HepG2 (cell line): ENCODE measurements at regions not wholly inside any gene's neighbourhood (a gene's known extent, or its start where the extent isn't known, plus 50 kb on each side); places are given as distances from the start of the nearest gene placed in this dataset.
"Not testable (repeated sequence)": the region's sequence is repeated elsewhere in the genome, so short reads cannot be mapped to it uniquely, and the experiment has no call there.

Source experiments
- ATAC-seq: fragments of 200-7000 bp; cut with Tn5 transposase; 3 replicates; pipeline ENCODE4 v1.9.1; 2020; ENCODE audit warnings: mild to moderate bottlenecking, moderate library complexity
- BruUV-seq: library from RNA; stranded (reverse); fragments of 400-500 nt; replicated peaks from 2 replicates; lab custom pipeline; 2021; lab: Mats Ljungman, UMichigan
- CTCF ChIA-PET: fragments of 300-600 bp; formaldehyde crosslinking; extraction: SDS; loops from one replicate; lab custom pipeline; 2021; ENCODE audit warnings: low total read pairs, inconsistent platforms, low intra/inter-chr PET ratio; lab: Yijun Ruan, JAX
- POLR2A ChIA-PET: fragments of 350-600 bp; sonication (Branson Sonifier 250); formaldehyde crosslinking; loops from one replicate; lab custom pipeline; 2020; ENCODE audit warnings: antibody characterized with exemption, inconsistent platforms; lab: Yijun Ruan, JAX
- DNase-seq: peaks from one replicate; pipeline ENCODE4 v3.0.0-alpha.2; 2015; ENCODE audit warnings: low spot score
- FAIRE-seq: peaks from 3 replicates; lab custom pipeline; 2011; peaks lifted over from hg19 to GRCh38; lab: Jason Lieb, UNC
- H2AFZ ChIP-seq: one replicate; pipeline ENCODE4 v1.6.1; 2011; ENCODE audit warnings: low read length, inconsistent platforms
- H3K27ac ChIP-seq: fragments of 300-600 bp; 3 replicates; pipeline ENCODE4 v1.8.0; 2011; ENCODE audit warnings: mixed run types, mild to moderate bottlenecking, mixed read lengths, low read length, inconsistent platforms; ENCODE audit not compliant: insufficient read depth; ENCODE audit errors: extremely low read length
- H3K27me3 ChIP-seq, 2 experiments: fragments of 200-600 bp in 1 of 2; 2 replicates in 1 of 2; 3 replicates in 1 of 2; pipeline versions ENCODE4 v1.6.0 to v1.8.0; 2011; ENCODE audit warnings: low read length in 2 of 2, mild to moderate bottlenecking in 2 of 2, moderate library complexity in 2 of 2, inconsistent platforms in 1 of 2; ENCODE audit not compliant: insufficient read depth in 2 of 2, control insufficient read depth in 1 of 2
- H3K36me3 ChIP-seq, 2 experiments: fragments of 200-600 bp in 1 of 2; replicated peaks in 1 of 2; 2 replicates in 1 of 2; 3 replicates in 1 of 2; pipeline versions ENCODE4 v1.5.1 to v1.8.0; 2011; ENCODE audit warnings: low read length in 2 of 2, inconsistent platforms in 1 of 2; ENCODE audit not compliant: insufficient read depth in 2 of 2, control insufficient read depth in 1 of 2
- H3K4me1 ChIP-seq: 2 replicates; pipeline ENCODE4 v1.5.1; 2012; ENCODE audit warnings: low read length, inconsistent platforms; ENCODE audit not compliant: insufficient read depth
- H3K4me2 ChIP-seq: 2 replicates; pipeline ENCODE4 v1.6.0; 2011; ENCODE audit warnings: low read depth, low read length, inconsistent platforms
- H3K4me3 ChIP-seq, 3 experiments: fragments of 200-600 bp in 1 of 3; sonication (generic), shearing (Covaris generic) in 1 of 3; replicated peaks in 1 of 3; 2 replicates each; pipeline ENCODE4 v1.5.1; 2011 to 2016; ENCODE audit warnings: low read length in 3 of 3, inconsistent platforms in 2 of 3, low read depth in 2 of 3, mild to moderate bottlenecking in 2 of 3, control low read depth in 1 of 3, mixed read lengths in 1 of 3; ENCODE audit not compliant: insufficient read depth in 1 of 3
- H3K79me2 ChIP-seq: one replicate; pipeline ENCODE4 v1.6.1; 2011; ENCODE audit warnings: low read length, inconsistent platforms; ENCODE audit not compliant: insufficient read depth
- H3K9ac ChIP-seq: 2 replicates; pipeline ENCODE4 v1.6.0; 2011; ENCODE audit warnings: mild to moderate bottlenecking, low read depth, low read length, inconsistent platforms; ENCODE audit not compliant: insufficient read depth
- H3K9me3 ChIP-seq: 2 replicates; pipeline ENCODE4 v1.5.1; 2012; ENCODE audit warnings: mild to moderate bottlenecking, low read length
- H4K20me1 ChIP-seq: 2 replicates; pipeline ENCODE4 v1.6.0; 2011; ENCODE audit warnings: inconsistent platforms, mild to moderate bottlenecking, low read length, moderate library complexity; ENCODE audit not compliant: insufficient read depth
- WGBS: methylation state at CpG from one replicate; pipeline ENCODE4 v1.1.6; 2017; ENCODE audit warnings: low lambda C conversion rate; 5-methylcytosine and 5-hydroxymethylcytosine counted together
- in situ Hi-C: cut with HindIII; loops from 2 replicates; pipeline ENCODE4 v1.10.0; 2017; ENCODE audit warnings: low pct_unique_long_range_greater_than_20kb; ENCODE audit not compliant: extremely low pct_ligation_motif_present
- intact Hi-C: fragments of 100-400 bp; cut with micrococcal nuclease; formaldehyde crosslinking; loops from one replicate; pipeline ENCODE4 v1.10.0; 2022; ENCODE audit not compliant: unreplicated experiment

DNA sequence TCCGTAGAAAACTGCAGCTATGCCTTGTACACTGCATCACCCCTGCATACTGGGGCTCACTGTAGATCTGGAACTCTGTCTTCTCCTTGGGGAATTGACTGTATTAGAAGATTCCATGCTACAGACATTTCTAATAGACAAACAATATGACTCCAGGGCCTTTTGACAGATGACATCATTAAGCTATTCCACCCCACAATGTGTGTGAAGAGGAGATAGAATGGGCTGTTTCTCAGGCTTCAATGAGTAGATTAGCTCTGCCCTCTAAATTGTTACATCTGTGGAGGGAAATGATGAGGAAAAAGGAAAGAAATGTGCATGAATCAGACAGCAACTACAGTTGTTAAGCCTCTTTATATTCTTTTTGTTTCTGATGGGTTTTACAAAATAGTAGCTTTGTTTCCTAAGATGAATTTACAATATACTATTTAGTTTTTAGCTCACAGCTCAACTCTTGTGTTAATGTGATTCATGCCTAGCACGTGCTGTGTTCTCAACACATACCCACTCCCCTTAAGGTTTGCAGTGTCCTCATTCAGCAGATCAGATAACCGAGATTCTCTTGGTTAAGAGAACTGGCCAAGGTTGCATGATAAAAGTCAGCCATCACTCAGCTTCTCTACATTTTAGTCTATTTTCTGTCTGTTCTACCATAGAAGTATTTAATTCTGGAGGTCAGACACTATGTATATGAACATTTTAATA is 281.6 kb upstream of the NBPF12 start:
- H3K4me1 ChIP-seq, H4K20me1 ChIP-seq, H3K9me3 ChIP-seq, H3K4me2 ChIP-seq, H3K4me3 ChIP-seq, BruUV-seq, H2AFZ ChIP-seq, H3K27me3 ChIP-seq, CTCF ChIA-PET, ATAC-seq, H3K9ac ChIP-seq, intact Hi-C loops, H3K27ac ChIP-seq, POLR2A ChIA-PET, H3K36me3 ChIP-seq, DNase-seq, FAIRE-seq, in situ Hi-C loops, H3K79me2 ChIP-seq: not testable (repeated sequence)
- WGBS, result 0% methylated on average over 3 of the region's 3 CpGs

DNA sequence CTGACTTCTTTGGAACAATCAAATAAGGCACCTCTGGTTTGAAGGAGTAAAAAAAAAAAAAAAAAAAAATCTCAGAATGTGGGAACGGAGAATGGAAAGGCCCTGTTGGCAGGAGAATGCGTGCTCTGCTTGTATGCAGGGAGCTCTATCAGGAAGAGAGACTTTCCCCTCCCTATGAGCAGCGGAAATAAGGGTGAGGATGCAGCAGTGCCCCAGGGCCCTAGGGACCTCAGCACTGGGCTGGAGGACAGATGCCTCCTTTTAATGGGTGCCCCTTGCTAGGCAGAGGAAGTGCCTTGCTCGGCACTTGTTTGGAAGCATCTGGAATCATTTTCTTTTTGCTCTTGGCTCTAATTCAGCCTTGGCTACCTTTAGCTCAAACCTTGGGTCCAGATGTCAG is 283.4 kb upstream of the NBPF12 start:
- in situ Hi-C loops, result not testable (repeated sequence)

GRCh38 chr1:146645978-146646604 is 292.0 kb upstream of the NBPF12 start:
- BruUV-seq, H3K27me3 ChIP-seq, H3K27ac ChIP-seq, H3K36me3 ChIP-seq, in situ Hi-C loops, H4K20me1 ChIP-seq, POLR2A ChIA-PET, CTCF ChIA-PET, H3K4me1 ChIP-seq, H3K4me3 ChIP-seq, ATAC-seq, H3K4me2 ChIP-seq, H3K9ac ChIP-seq, H3K9me3 ChIP-seq, DNase-seq, H2AFZ ChIP-seq, FAIRE-seq, intact Hi-C loops, H3K79me2 ChIP-seq: not testable (repeated sequence)
- 0% methylated on average over 2 of the region's 6 CpGs for WGBS

More for the DNA sequence above, 283.4 kb upstream of the NBPF12 start:
- H3K36me3 ChIP-seq, H2AFZ ChIP-seq, H3K4me3 ChIP-seq, H3K27me3 ChIP-seq, H3K9me3 ChIP-seq, H3K79me2 ChIP-seq, H3K4me1 ChIP-seq, H3K4me2 ChIP-seq, DNase-seq, ATAC-seq, POLR2A ChIA-PET, BruUV-seq, intact Hi-C loops, H3K27ac ChIP-seq, H4K20me1 ChIP-seq, H3K9ac ChIP-seq, CTCF ChIA-PET, FAIRE-seq: not testable (repeated sequence)
- 21% methylated on average over 2 of the region's 4 CpGs for WGBS

DNA sequence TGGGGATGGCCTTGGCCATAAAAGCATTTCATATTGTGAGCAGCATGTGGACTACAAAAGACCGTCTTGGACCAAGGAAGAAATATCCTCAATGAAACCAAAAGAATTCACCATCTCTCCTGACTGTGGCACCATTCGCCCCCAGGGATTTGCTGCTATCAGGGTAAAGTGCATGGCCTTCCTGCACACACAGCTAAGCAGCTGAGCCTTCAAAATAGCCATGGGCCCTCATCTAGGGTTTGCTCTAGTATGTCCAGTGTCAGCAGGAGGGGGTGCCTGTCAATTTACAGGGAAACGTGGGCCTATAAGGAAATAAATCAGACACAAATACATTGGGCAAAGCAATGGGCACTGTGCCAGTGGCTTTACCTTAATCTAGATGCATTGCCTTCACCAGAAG is 296.6 kb upstream of the NBPF12 start:
- H3K36me3 ChIP-seq, H3K27ac ChIP-seq, FAIRE-seq, H3K9me3 ChIP-seq, BruUV-seq, DNase-seq, H3K9ac ChIP-seq, H3K4me1 ChIP-seq, POLR2A ChIA-PET, ATAC-seq, H3K4me3 ChIP-seq, H2AFZ ChIP-seq, H4K20me1 ChIP-seq, H3K27me3 ChIP-seq, in situ Hi-C loops, H3K79me2 ChIP-seq, H3K4me2 ChIP-seq, intact Hi-C loops, CTCF ChIA-PET: not testable (repeated sequence)
- 0% methylated on average over 1 of the region's 3 CpGs for WGBS
